ENCODE measurements at regions not wholly inside any gene's neighbourhood (a gene's known extent, or its start where the extent isn't known, plus 50 kb on each side); places are given as distances from the start of the nearest gene placed in this dataset.
"Not testable (repeated sequence)": the region's sequence is repeated elsewhere in the genome, so short reads cannot be mapped to it uniquely, and the experiment has no call there.

GRCh38 chr4:59676992-59677391 lies 1523.1 kb upstream of the ADGRL3 start:
- not testable (repeated sequence) for TF ChIP-seq CTCF (conservative IDR thresholded peaks at IDR 0.05; ENCODE audit: low read depth in 2 of 2); POLR2AphosphoS5 (IDR thresholded peaks at IDR 0.05; ENCODE audit: low read depth); REST (IDR thresholded peaks at IDR 0.05; ENCODE audit: unreplicated experiment); CREB1 (CRISPR knock-in tag; IDR thresholded peaks at IDR 0.05; ENCODE audit: low read depth); EZH2 (IDR thresholded peaks at IDR 0.05; ENCODE audit: low read depth, unreplicated experiment); EZH2phosphoT487 (IDR thresholded peaks at IDR 0.05; ENCODE audit: unreplicated experiment); ETS1 (IDR thresholded peaks at IDR 0.05); STAT1 (IDR thresholded peaks at IDR 0.05; ENCODE audit: unreplicated experiment); ZNF331 (CRISPR knock-in tag; IDR thresholded peaks at IDR 0.05; ENCODE audit: low read depth); JUNB (IDR thresholded peaks at IDR 0.05; ENCODE audit: unreplicated experiment); ZNF114 (CRISPR knock-in tag; IDR thresholded peaks at IDR 0.05)
